ENCODE measurements at regions not wholly inside any gene's neighbourhood (a gene's known extent, or its start where the extent isn't known, plus 50 kb on each side); places are given as distances from the start of the nearest gene placed in this dataset.
"Not testable (repeated sequence)": the region's sequence is repeated elsewhere in the genome, so short reads cannot be mapped to it uniquely, and the experiment has no call there.

- DNase-seq = no peak
These were observed 294.3 kb upstream of the KLF14 start for GRCh38 chr7:131028295-131028694.

- no peak for DNase-seq
These were observed 295.0 kb upstream of the KLF14 start for GRCh38 chr7:131029002-131029401.

- DNase-seq = no peak
These were observed 296.4 kb upstream of the MKLN1 start for GRCh38 chr7:131031099-131031868.

GRCh38 chr7:131032786-131033185, 294.9 kb upstream of the MKLN1 start:
- no peak for DNase-seq

- DNase-seq = peak; percentile 63
These were observed 293.4 kb upstream of the MKLN1 start for GRCh38 chr7:131034166-131034881.

GRCh38 chr7:131035088-131035770, 292.4 kb upstream of the MKLN1 start:
- DNase-seq = no peak

- no peak for DNase-seq
These were observed 289.5 kb upstream of the MKLN1 start for GRCh38 chr7:131038153-131038552.

GRCh38 chr7:131039355-131039762, 288.3 kb upstream of the MKLN1 start:
- DNase-seq = no peak

- DNase-seq = no peak
These were observed 287.8 kb upstream of the MKLN1 start for GRCh38 chr7:131039836-131040235.

GRCh38 chr7:131040467-131040932, 287.2 kb upstream of the MKLN1 start:
- peak; percentile 88 for DNase-seq

GRCh38 chr7:131041012-131041695, 286.5 kb upstream of the MKLN1 start:
- DNase-seq = not testable (repeated sequence)

GRCh38 chr7:131042269-131043160, 285.2 kb upstream of the MKLN1 start:
- DNase-seq = no peak

GRCh38 chr7:131045526-131045925, 282.1 kb upstream of the MKLN1 start:
- no peak for DNase-seq

- DNase-seq = no peak
These were observed 281.4 kb upstream of the MKLN1 start for GRCh38 chr7:131046246-131046645.

GRCh38 chr7:131047651-131048304, 279.9 kb upstream of the MKLN1 start:
- DNase-seq = no peak

- no peak for DNase-seq
These were observed 276.4 kb upstream of the MKLN1 start for GRCh38 chr7:131051304-131051703.

GRCh38 chr7:131052285-131052904, 275.3 kb upstream of the MKLN1 start:
- DNase-seq = peak; percentile 45

GRCh38 chr7:131056007-131056406, 271.7 kb upstream of the MKLN1 start:
- DNase-seq = no peak

GRCh38 chr7:131057015-131057793, 270.5 kb upstream of the MKLN1 start:
- peak; percentile 77 for DNase-seq

- peak; percentile 28 for DNase-seq
These were observed 269.9 kb upstream of the MKLN1 start for GRCh38 chr7:131057794-131058070.
